Activated CD8-positive, alpha-beta memory T cell treated with anti-CD3 and anti-CD28 coated beads, Interleukin-2, amount 10 ng/mL, durations not matched to agents 7 days and 5 days (primary cell): ENCODE measurements at regions not wholly inside any gene's neighbourhood (a gene's known extent, or its start where the extent isn't known, plus 50 kb on each side); places are given as distances from the start of the nearest gene placed in this dataset.

ENCODE experiments used
- ATAC-seq: fragments of 150-1000 bp; cut with Tn5 transposase; one replicate; pipeline ENCODE4 v1.10.0; 2021; ENCODE audit warnings: moderate library complexity
- CTCF ChIA-PET: fragments of 350-600 bp; sonication (Branson Sonifier 250); formaldehyde crosslinking; loops from one replicate; lab custom pipeline; 2021; ENCODE audit warnings: antibody characterized with exemption; lab: Charles Lee
- DNase-seq: peaks from one replicate; pipeline ENCODE4 v3.0.0-alpha.2; 2020
- H3K27ac Mint-ChIP-seq: one replicate; pipeline ENCODE4 v1.8.0; 2021; ENCODE audit warnings: mild to moderate bottlenecking, mixed read lengths
- H3K27me3 Mint-ChIP-seq: one replicate; pipeline ENCODE4 v1.8.0; 2021; ENCODE audit warnings: mixed read lengths
- H3K36me3 Mint-ChIP-seq: one replicate; pipeline ENCODE4 v1.8.0; 2021; ENCODE audit warnings: mild to moderate bottlenecking, mixed read lengths
- H3K4me1 Mint-ChIP-seq: one replicate; pipeline ENCODE4 v1.8.0; 2021; ENCODE audit warnings: mixed read lengths
- H3K4me3 Mint-ChIP-seq: one replicate; pipeline ENCODE4 v1.8.0; 2021; ENCODE audit warnings: mild to moderate bottlenecking, moderate library complexity, mixed read lengths
- H3K9me3 Mint-ChIP-seq: one replicate; pipeline ENCODE4 v1.8.0; 2022; ENCODE audit warnings: low read depth, mixed read lengths

GRCh38 chr2:34416856-34417255, 817.8 kb upstream of the FAM98A start:
- Mint-ChIP-seq H3K4me1 (no peaks in the 10 kb centered on the region), H3K9me3 (no peaks in the 10 kb centered on the region), H3K27me3 (no peaks in the 10 kb centered on the region), H3K36me3 (no peaks in the 10 kb centered on the region), H3K27ac (no peak overlapping the region), H3K4me3 (no peak overlapping the region)
- CTCF ChIA-PET, result no interaction called here
- DNase-seq (no peak), ATAC-seq (no peak)

GRCh38 chr2:34414856-34415255, 815.8 kb upstream of the FAM98A start:
- peaks cover 2% of the 10 kb centered on the region for H3K9me3 Mint-ChIP-seq
- no peaks in the 10 kb centered on the region for H3K4me1 Mint-ChIP-seq
- H3K4me3 Mint-ChIP-seq, result no peak overlapping the region

GRCh38 chr2:34408100-34408499, 809.0 kb upstream of the FAM98A start:
- H3K9me3 Mint-ChIP-seq, result peaks cover 2% of the 10 kb centered on the region
- ATAC-seq, result no peak
- CTCF ChIA-PET, result no interaction called here
- no peaks in the 10 kb centered on the region for H3K36me3 Mint-ChIP-seq
- H3K4me1 Mint-ChIP-seq, result no peaks in the 10 kb centered on the region
- no peaks in the 10 kb centered on the region for H3K27me3 Mint-ChIP-seq
- H3K4me3 Mint-ChIP-seq, result no peak overlapping the region
- H3K27ac Mint-ChIP-seq, result no peak overlapping the region
- DNase-seq, result no peak

More at GRCh38 chr2:34414856-34415255, 815.8 kb upstream of the FAM98A start:
- no peaks in the 10 kb centered on the region for H3K27me3 Mint-ChIP-seq
- CTCF ChIA-PET, result no interaction called here
- no peaks in the 10 kb centered on the region for H3K36me3 Mint-ChIP-seq
- no peak overlapping the region for H3K27ac Mint-ChIP-seq
- DNase-seq (no peak), ATAC-seq (no peak)

GRCh38 chr2:34403512-34403911, 804.4 kb upstream of the FAM98A start:
- Mint-ChIP-seq H3K36me3 (no peaks in the 10 kb centered on the region), H3K4me3 (no peak overlapping the region), H3K27ac (no peak overlapping the region), H3K4me1 (no peaks in the 10 kb centered on the region), H3K9me3 (peaks cover 3% of the 10 kb centered on the region), H3K27me3 (no peaks in the 10 kb centered on the region)
- CTCF ChIA-PET, result no interaction called here
- no peak for ATAC-seq
- DNase-seq, result no peak

- H3K4me1 Mint-ChIP-seq, result no peaks in the 10 kb centered on the region
- ATAC-seq, result no peak
These were observed 803.3 kb upstream of the FAM98A start for GRCh38 chr2:34402376-34402775.

GRCh38 chr2:34401186-34401585, 802.1 kb upstream of the FAM98A start:
- Mint-ChIP-seq H3K9me3 (peaks cover 3% of the 10 kb centered on the region), H3K27me3 (no peaks in the 10 kb centered on the region)
- CTCF ChIA-PET, result no interaction called here

More at GRCh38 chr2:34402376-34402775, 803.3 kb upstream of the FAM98A start:
- Mint-ChIP-seq H3K4me3 (no peak overlapping the region), H3K9me3 (peaks cover 3% of the 10 kb centered on the region), H3K27me3 (no peaks in the 10 kb centered on the region), H3K27ac (no peak overlapping the region), H3K36me3 (no peaks in the 10 kb centered on the region)
- no peak for DNase-seq
- CTCF ChIA-PET, result no interaction called here

GRCh38 chr2:34388446-34388845, 789.3 kb upstream of the FAM98A start:
- ATAC-seq (no peak), DNase-seq (no peak)
- Mint-ChIP-seq H3K4me1 (no peaks in the 10 kb centered on the region), H3K27ac (no peak overlapping the region), H3K36me3 (no peaks in the 10 kb centered on the region), H3K4me3 (no peak overlapping the region), H3K27me3 (no peaks in the 10 kb centered on the region), H3K9me3 (peaks cover 19% of the 10 kb centered on the region)
- CTCF ChIA-PET, result no interaction called here

More at GRCh38 chr2:34401186-34401585, 802.1 kb upstream of the FAM98A start:
- no peaks in the 10 kb centered on the region for H3K36me3 Mint-ChIP-seq
- ATAC-seq, result no peak
- DNase-seq, result no peak
- H3K27ac Mint-ChIP-seq, result no peak overlapping the region
- H3K4me1 Mint-ChIP-seq, result no peaks in the 10 kb centered on the region
- H3K4me3 Mint-ChIP-seq, result no peak overlapping the region

- no peaks in the 10 kb centered on the region for H3K36me3 Mint-ChIP-seq
- CTCF ChIA-PET, result no interaction called here
These were observed 788.4 kb upstream of the FAM98A start for GRCh38 chr2:34387536-34387935.

GRCh38 chr2:34379586-34379985, 780.5 kb upstream of the FAM98A start:
- H3K27me3 Mint-ChIP-seq, result no peaks in the 10 kb centered on the region
- H3K9me3 Mint-ChIP-seq, result no peaks in the 10 kb centered on the region
- H3K27ac Mint-ChIP-seq, result no peak overlapping the region
- CTCF ChIA-PET, result no interaction called here
- no peak overlapping the region for H3K4me3 Mint-ChIP-seq
- no peaks in the 10 kb centered on the region for H3K4me1 Mint-ChIP-seq
- no peaks in the 10 kb centered on the region for H3K36me3 Mint-ChIP-seq
- DNase-seq (no peak), ATAC-seq (no peak)

More at GRCh38 chr2:34387536-34387935, 788.4 kb upstream of the FAM98A start:
- no peak for ATAC-seq
- no peak for DNase-seq
- H3K4me3 Mint-ChIP-seq, result no peak overlapping the region
- no peaks in the 10 kb centered on the region for H3K4me1 Mint-ChIP-seq
- H3K27me3 Mint-ChIP-seq, result no peaks in the 10 kb centered on the region
- H3K9me3 Mint-ChIP-seq, result peaks cover 19% of the 10 kb centered on the region
- no peak overlapping the region for H3K27ac Mint-ChIP-seq

- ATAC-seq (no peak), DNase-seq (no peak)
- H3K9me3 Mint-ChIP-seq, result no peaks in the 10 kb centered on the region
- H3K27ac Mint-ChIP-seq, result no peak overlapping the region
- H3K4me1 Mint-ChIP-seq, result no peaks in the 10 kb centered on the region
- H3K4me3 Mint-ChIP-seq, result no peak overlapping the region
- no peaks in the 10 kb centered on the region for H3K27me3 Mint-ChIP-seq
- H3K36me3 Mint-ChIP-seq, result no peaks in the 10 kb centered on the region
- CTCF ChIA-PET, result no interaction called here
These were observed 774.6 kb upstream of the FAM98A start for GRCh38 chr2:34373586-34374233.

- Mint-ChIP-seq H3K36me3 (no peaks in the 10 kb centered on the region), H3K27ac (no peak overlapping the region), H3K4me3 (no peak overlapping the region), H3K9me3 (no peaks in the 10 kb centered on the region), H3K27me3 (no peaks in the 10 kb centered on the region), H3K4me1 (no peaks in the 10 kb centered on the region)
- DNase-seq (no peak), ATAC-seq (no peak)
- CTCF ChIA-PET, result no interaction called here
These were observed 773.9 kb upstream of the FAM98A start for GRCh38 chr2:34372967-34373366.

- Mint-ChIP-seq H3K27me3 (no peaks in the 10 kb centered on the region), H3K9me3 (no peaks in the 10 kb centered on the region), H3K36me3 (no peaks in the 10 kb centered on the region), H3K4me1 (no peaks in the 10 kb centered on the region), H3K27ac (no peak overlapping the region), H3K4me3 (no peak overlapping the region)
- CTCF ChIA-PET, result no interaction called here
- no peak for DNase-seq
- ATAC-seq, result no peak
These were observed 772.6 kb upstream of the FAM98A start for GRCh38 chr2:34371711-34372110.

- CTCF ChIA-PET, result no interaction called here
- no peak overlapping the region for H3K27ac Mint-ChIP-seq
- ATAC-seq (no peak), DNase-seq (no peak)
- no peaks in the 10 kb centered on the region for H3K27me3 Mint-ChIP-seq
- no peaks in the 10 kb centered on the region for H3K36me3 Mint-ChIP-seq
- no peaks in the 10 kb centered on the region for H3K9me3 Mint-ChIP-seq
- H3K4me1 Mint-ChIP-seq, result no peaks in the 10 kb centered on the region
- no peak overlapping the region for H3K4me3 Mint-ChIP-seq
These were observed 769.2 kb upstream of the FAM98A start for GRCh38 chr2:34368304-34368703.

- no peaks in the 10 kb centered on the region for H3K9me3 Mint-ChIP-seq
- no peak for DNase-seq
- no peaks in the 10 kb centered on the region for H3K4me1 Mint-ChIP-seq
- CTCF ChIA-PET, result no interaction called here
- H3K27ac Mint-ChIP-seq, result no peak overlapping the region
- H3K27me3 Mint-ChIP-seq, result no peaks in the 10 kb centered on the region
- no peak overlapping the region for H3K4me3 Mint-ChIP-seq
- ATAC-seq, result no peak
- H3K36me3 Mint-ChIP-seq, result no peaks in the 10 kb centered on the region
These were observed 766.8 kb upstream of the FAM98A start for GRCh38 chr2:34365932-34366331.

GRCh38 chr2:34365512-34365911, 766.4 kb upstream of the FAM98A start:
- H3K27ac Mint-ChIP-seq, result no peak overlapping the region
- no peaks in the 10 kb centered on the region for H3K9me3 Mint-ChIP-seq
- H3K4me1 Mint-ChIP-seq, result no peaks in the 10 kb centered on the region
- H3K4me3 Mint-ChIP-seq, result no peak overlapping the region
- CTCF ChIA-PET, result no interaction called here
- H3K36me3 Mint-ChIP-seq, result no peaks in the 10 kb centered on the region
- no peaks in the 10 kb centered on the region for H3K27me3 Mint-ChIP-seq
- DNase-seq, result no peak
- no peak for ATAC-seq
